ENCODE measurements at regions not wholly inside any gene's neighbourhood (a gene's known extent, or its start where the extent isn't known, plus 50 kb on each side); places are given as distances from the start of the nearest gene placed in this dataset.

GRCh38 chr5:57749396-57749795 is 266.8 kb upstream of the ACTBL2 start:
- TF ChIP-seq CTCF (IDR thresholded peaks at IDR 0.05; ENCODE audit: low read depth, low read length) (no peak), MYC (IDR thresholded peaks at IDR 0.05; ENCODE audit: low read depth, low read length) (no peak), POLR2A (IDR thresholded peaks at IDR 0.05; ENCODE audit: extremely low read depth, insufficient read length) (no peak)
- no peak overlapping the region for H3K4me3 ChIP-seq (ENCODE audit: low read depth, low read length)
- no peak for DNase-seq (ENCODE audit: low read depth)

- no peak for TF ChIP-seq CTCF (IDR thresholded peaks at IDR 0.05; ENCODE audit: low read depth, low read length)
- TF ChIP-seq POLR2A (IDR thresholded peaks at IDR 0.05; ENCODE audit: extremely low read depth, insufficient read length), result no peak
- no peak for TF ChIP-seq MYC (IDR thresholded peaks at IDR 0.05; ENCODE audit: low read depth, low read length)
- no peak for TF ChIP-seq MAX (IDR thresholded peaks at IDR 0.05; ENCODE audit: low read depth, low read length)
- no peak overlapping the region for H3K4me3 ChIP-seq (ENCODE audit: low read depth, low read length)
- no peak for DNase-seq (ENCODE audit: low read depth)
Observed at GRCh38 chr5:57745700-57746651, 263.4 kb upstream of the ACTBL2 start.

- TF ChIP-seq MAX (IDR thresholded peaks at IDR 0.05; ENCODE audit: low read depth, low read length) (no peak), MYC (IDR thresholded peaks at IDR 0.05; ENCODE audit: low read depth, low read length) (no peak), CTCF (IDR thresholded peaks at IDR 0.05; ENCODE audit: low read depth, low read length) (no peak), POLR2A (IDR thresholded peaks at IDR 0.05; ENCODE audit: extremely low read depth, insufficient read length) (no peak)
- DNase-seq (ENCODE audit: low read depth), result no peak
- no peak overlapping the region for H3K4me3 ChIP-seq (ENCODE audit: low read depth, low read length)
Observed at GRCh38 chr5:57745029-57745428, 262.4 kb upstream of the ACTBL2 start.

- no peak for TF ChIP-seq MAX (IDR thresholded peaks at IDR 0.05; ENCODE audit: low read depth, low read length)
- no peak for TF ChIP-seq MYC (IDR thresholded peaks at IDR 0.05; ENCODE audit: low read depth, low read length)
- no peak for TF ChIP-seq CTCF (IDR thresholded peaks at IDR 0.05; ENCODE audit: low read depth, low read length)
- TF ChIP-seq POLR2A (IDR thresholded peaks at IDR 0.05; ENCODE audit: extremely low read depth, insufficient read length), result no peak
- no peak overlapping the region for H3K4me3 ChIP-seq (ENCODE audit: low read depth, low read length)
- no peak for DNase-seq (ENCODE audit: low read depth)
Observed at GRCh38 chr5:57741336-57741735, 258.7 kb upstream of the ACTBL2 start.

- H3K4me3 ChIP-seq (ENCODE audit: low read depth, low read length), result no peak overlapping the region
- no peak for DNase-seq (ENCODE audit: low read depth)
- TF ChIP-seq CTCF (IDR thresholded peaks at IDR 0.05; ENCODE audit: low read depth, low read length) (no peak), POLR2A (IDR thresholded peaks at IDR 0.05; ENCODE audit: extremely low read depth, insufficient read length) (no peak), MAX (IDR thresholded peaks at IDR 0.05; ENCODE audit: low read depth, low read length) (no peak), MYC (IDR thresholded peaks at IDR 0.05; ENCODE audit: low read depth, low read length) (no peak)
Observed at GRCh38 chr5:57738787-57739186, 256.2 kb upstream of the ACTBL2 start.
